CD4-positive, alpha-beta T cell (primary cell): ENCODE measurements at regions not wholly inside any gene's neighbourhood (a gene's known extent, or its start where the extent isn't known, plus 50 kb on each side); places are given as distances from the start of the nearest gene placed in this dataset.

Experiments used
- ATAC-seq: fragments of 200-7000 bp; cut with Tn5 transposase; one replicate; pipeline ENCODE4 v1.10.0; 2022; ENCODE audit warnings: mild to moderate bottlenecking; ENCODE audit not compliant: poor library complexity
- CTCF ChIA-PET: fragments of 350-600 bp; sonication (Branson Sonifier 250); formaldehyde crosslinking; loops from one replicate; lab custom pipeline; 2021; ENCODE audit warnings: antibody characterized with exemption, inconsistent platforms; lab: Charles Lee
- POLR2A ChIA-PET: fragments of 350-600 bp; sonication (Branson Sonifier 250); formaldehyde crosslinking; loops from one replicate; lab custom pipeline; 2021; ENCODE audit warnings: antibody characterized with exemption, inconsistent platforms; lab: Charles Lee
- DNase-seq, 14 experiments: peaks; one replicate each; pipeline ENCODE4 v3.0.0-alpha.2; 2013 to 2020; ENCODE audit warnings: mixed read lengths in 2 of 14
- H3K27ac ChIP-seq, 2 donors: one replicate each; pipeline versions ENCODE4 v1.5.1 to v1.7.0; 2013; ENCODE audit warnings: low read length in 2 of 2, low read depth in 1 of 2, mild to moderate bottlenecking in 1 of 2
- H3K27me3 ChIP-seq, 2 experiments: 1 replicate in 1 of 2; 2 replicates in 1 of 2; pipeline versions ENCODE4 v1.6.1 to v1.7.0; 2013; ENCODE audit warnings: low read length in 2 of 2, control low read depth in 1 of 2, mild to moderate bottlenecking in 1 of 2, moderate library complexity in 1 of 2; ENCODE audit not compliant: insufficient read depth in 2 of 2, control insufficient read depth in 1 of 2
- H3K36me3 ChIP-seq: one replicate; pipeline ENCODE4 v1.6.1; 2013; ENCODE audit warnings: low read length, control low read depth; ENCODE audit not compliant: insufficient read depth
- H3K4me1 ChIP-seq: one replicate; pipeline ENCODE4 v1.6.1; 2013; ENCODE audit warnings: low read length, control low read depth; ENCODE audit not compliant: insufficient read depth
- H3K4me3 ChIP-seq: one replicate; pipeline ENCODE4 v1.5.1; 2013; ENCODE audit warnings: mild to moderate bottlenecking, low read length, moderate library complexity
- H3K9me3 ChIP-seq, 2 experiments: 1 replicate in 1 of 2; 2 replicates in 1 of 2; pipeline versions ENCODE4 v1.6.1 to v1.7.0; 2013; ENCODE audit warnings: low read length in 2 of 2, mild to moderate bottlenecking in 2 of 2, control low read depth in 1 of 2, moderate library complexity in 1 of 2; ENCODE audit not compliant: control insufficient read depth in 1 of 2, insufficient read depth in 1 of 2
- H3K27ac Mint-ChIP-seq: one replicate; pipeline ENCODE4 v1.8.0; 2020; ENCODE audit warnings: mixed read lengths
- H3K27me3 Mint-ChIP-seq: one replicate; pipeline ENCODE4 v1.8.0; 2021; ENCODE audit warnings: mixed read lengths
- H3K36me3 Mint-ChIP-seq: one replicate; pipeline ENCODE4 v1.8.0; 2021; ENCODE audit warnings: low read depth, mixed read lengths
- H3K4me1 Mint-ChIP-seq: one replicate; pipeline ENCODE4 v1.8.0; 2021; ENCODE audit warnings: low read depth, mixed read lengths
- H3K4me3 Mint-ChIP-seq: one replicate; pipeline ENCODE4 v1.8.0; 2020; ENCODE audit warnings: mild to moderate bottlenecking, mixed read lengths
- H3K9me3 Mint-ChIP-seq: one replicate; pipeline ENCODE4 v1.8.0; 2020; ENCODE audit warnings: mixed read lengths
- intact Hi-C, 2 experiments: fragments of 100-400 bp; cut with DNase I in 1 of 2; cut with micrococcal nuclease in 1 of 2; formaldehyde crosslinking; loops; one replicate each; pipeline versions ENCODE4 v1.15.1 to v1.9.0; 2023 to 2025; cut with DNase I, micrococcal nuclease
- TF ChIP-seq, protein P1 (sequence below): fragments of 200-600 bp; IDR thresholded peaks from one replicate; pipeline ENCODE4 v1.8.0; 2022; ENCODE audit warnings: antibody characterized with exemption, mild to moderate bottlenecking

GRCh38 chr18:70674896-70675295, 386.1 kb downstream of the SOCS6 start:
- Histone ChIP-seq H3K4me1 (peaks cover 35% of the 10 kb centered on the region), H3K4me3 (no peak overlapping the region), H3K27me3 (no peaks in the 10 kb centered on the region), H3K36me3 (no peaks in the 10 kb centered on the region), H3K27ac (no peak overlapping the region), H3K9me3 (peaks cover under 1 to 4% of the 10 kb centered on the region in 2 experiments)
- peaks cover 33% of the 10 kb centered on the region for H3K36me3 Mint-ChIP-seq
- no peak for ATAC-seq
- H3K27me3 Mint-ChIP-seq: no peaks in the 10 kb centered on the region
- TF ChIP-seq, protein P1, sequence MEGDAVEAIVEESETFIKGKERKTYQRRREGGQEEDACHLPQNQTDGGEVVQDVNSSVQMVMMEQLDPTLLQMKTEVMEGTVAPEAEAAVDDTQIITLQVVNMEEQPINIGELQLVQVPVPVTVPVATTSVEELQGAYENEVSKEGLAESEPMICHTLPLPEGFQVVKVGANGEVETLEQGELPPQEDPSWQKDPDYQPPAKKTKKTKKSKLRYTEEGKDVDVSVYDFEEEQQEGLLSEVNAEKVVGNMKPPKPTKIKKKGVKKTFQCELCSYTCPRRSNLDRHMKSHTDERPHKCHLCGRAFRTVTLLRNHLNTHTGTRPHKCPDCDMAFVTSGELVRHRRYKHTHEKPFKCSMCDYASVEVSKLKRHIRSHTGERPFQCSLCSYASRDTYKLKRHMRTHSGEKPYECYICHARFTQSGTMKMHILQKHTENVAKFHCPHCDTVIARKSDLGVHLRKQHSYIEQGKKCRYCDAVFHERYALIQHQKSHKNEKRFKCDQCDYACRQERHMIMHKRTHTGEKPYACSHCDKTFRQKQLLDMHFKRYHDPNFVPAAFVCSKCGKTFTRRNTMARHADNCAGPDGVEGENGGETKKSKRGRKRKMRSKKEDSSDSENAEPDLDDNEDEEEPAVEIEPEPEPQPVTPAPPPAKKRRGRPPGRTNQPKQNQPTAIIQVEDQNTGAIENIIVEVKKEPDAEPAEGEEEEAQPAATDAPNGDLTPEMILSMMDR: no peak
- POLR2A ChIA-PET: interaction anchor here (3.4 kb wide), 1 partner anchor 53 kb away, joined by 28 read pairs; no protein-coding TSS in a partner anchor
- H3K4me1 Mint-ChIP-seq: peaks cover 64% of the 10 kb centered on the region
- intact Hi-C loops: loop anchor here in 1 of 2 experiments (5.0 kb wide), 2 partner anchors 43 to 73 kb away; no protein-coding TSS in a partner anchor
- CTCF ChIA-PET: no interaction called here
- peak overlapping the region; percentile 45 for H3K27ac Mint-ChIP-seq
- H3K4me3 Mint-ChIP-seq: no peak overlapping the region
- H3K9me3 Mint-ChIP-seq: peaks cover 9% of the 10 kb centered on the region
- no peak for DNase-seq

GRCh38 chr18:70673831-70674230, 385.0 kb downstream of the SOCS6 start:
- POLR2A ChIA-PET: interaction anchor here (0.7 to 6.2 kb wide), 6 partner anchors 10 to 52 kb away, joined by 4 to 55 read pairs (median 20); no protein-coding TSS in a partner anchor

DNA sequence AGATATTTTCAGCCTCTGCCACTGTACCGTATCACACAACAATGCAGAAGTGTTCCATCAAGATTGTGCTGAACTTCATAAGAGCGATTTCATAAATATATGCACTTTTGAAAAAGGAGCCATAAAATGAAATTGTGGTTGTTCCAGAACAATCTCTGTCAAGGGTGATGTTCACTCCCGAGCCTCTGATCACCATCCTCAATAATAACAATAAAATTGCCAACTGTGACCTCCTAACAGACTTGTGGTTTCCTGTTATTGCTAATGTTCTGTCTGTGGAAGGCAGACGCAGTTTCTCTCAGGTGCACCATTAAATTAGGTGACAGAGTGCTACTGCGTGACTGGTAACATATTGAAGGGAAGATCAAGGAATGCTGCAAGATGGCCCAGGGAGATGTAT, 383.7 kb downstream of the SOCS6 start:
- TF ChIP-seq, protein P1: no peak
- H3K4me3 ChIP-seq: no peak overlapping the region
- peaks cover 9% of the 10 kb centered on the region for H3K9me3 Mint-ChIP-seq
- ChIA-PET CTCF (interaction anchor here (1.0 to 1.4 kb wide), 4 partner anchors 10 to 50 kb away, joined by 3 to 6 read pairs (median 3); no protein-coding TSS in a partner anchor), POLR2A (interaction anchor here (0.9 to 6.2 kb wide), 8 partner anchors 9 to 74 kb away, joined by 3 to 55 read pairs (median 12); no protein-coding TSS in a partner anchor)
- peak overlapping the region; percentile 91 for H3K27ac Mint-ChIP-seq
- peaks cover 50% of the 10 kb centered on the region for H3K36me3 Mint-ChIP-seq
- H3K9me3 ChIP-seq: peaks cover 12 to 17% of the 10 kb centered on the region in 2 experiments
- H3K4me3 Mint-ChIP-seq: peak overlapping the region; percentile 61
- no peaks in the 10 kb centered on the region for H3K36me3 ChIP-seq
- ATAC-seq (peak; percentile 84), DNase-seq (peak in 11 of 14 experiments; percentile 15 to 83 (median 34))
- H3K4me1 Mint-ChIP-seq: peaks cover 64% of the 10 kb centered on the region
- peak overlapping the region; percentile 59 to 84 for H3K27ac ChIP-seq
- H3K27me3 ChIP-seq: no peaks in the 10 kb centered on the region
- H3K4me1 ChIP-seq: peaks cover 44% of the 10 kb centered on the region
- H3K27me3 Mint-ChIP-seq: no peaks in the 10 kb centered on the region
- intact Hi-C loops: loop anchor here (1.0 to 5.0 kb wide), 5 partner anchors 9 to 74 kb away; no protein-coding TSS in a partner anchor

More at GRCh38 chr18:70673831-70674230, 385.0 kb downstream of the SOCS6 start:
- H3K4me3 Mint-ChIP-seq: peak overlapping the region; percentile 70
- Histone ChIP-seq H3K4me1 (peaks cover 43% of the 10 kb centered on the region), H3K36me3 (no peaks in the 10 kb centered on the region), H3K4me3 (no peak overlapping the region), H3K9me3 (peaks cover 11 to 15% of the 10 kb centered on the region in 2 experiments), H3K27me3 (no peaks in the 10 kb centered on the region), H3K27ac (peak overlapping the region; percentile 43 to 84)
- peaks cover 64% of the 10 kb centered on the region for H3K4me1 Mint-ChIP-seq
- TF ChIP-seq, protein P1: no peak
- peaks cover 9% of the 10 kb centered on the region for H3K9me3 Mint-ChIP-seq
- no peaks in the 10 kb centered on the region for H3K27me3 Mint-ChIP-seq
- H3K36me3 Mint-ChIP-seq: peaks cover 41% of the 10 kb centered on the region
- intact Hi-C loops: loop anchor here (2.0 to 5.0 kb wide), 2 partner anchors 42 to 75 kb away; no protein-coding TSS in a partner anchor
- CTCF ChIA-PET: interaction anchor here (1.2 to 1.3 kb wide), 2 partner anchors 9 to 52 kb away, joined by 3 to 6 read pairs; no protein-coding TSS in a partner anchor
- no peak for ATAC-seq
- DNase-seq: no peak
- H3K27ac Mint-ChIP-seq: peak overlapping the region; percentile 91
